Left forelimb (tissue), 1 donor: ENCODE measurements at regions not wholly inside any gene's neighbourhood (a gene's known extent, or its start where the extent isn't known, plus 50 kb on each side); places are given as distances from the start of the nearest gene placed in this dataset.

ENCODE experiments used
- DNase-seq: peaks from one replicate; pipeline ENCODE4 v3.0.0-alpha.2; 2018; ENCODE audit warnings: low spot score

GRCh38 chr2:129768036-129768386 lies 211.5 kb upstream of the RAB6C start:
- DNase-seq = no peak

- no peak for DNase-seq
Observed at GRCh38 chr2:129768485-129769184, 210.8 kb upstream of the RAB6C start.

GRCh38 chr2:129769185-129769991 lies 210.1 kb upstream of the RAB6C start:
- peak; percentile 50 for DNase-seq

GRCh38 chr2:129771418-129772189 lies 207.9 kb upstream of the RAB6C start:
- DNase-seq = no peak

- no peak for DNase-seq
Observed at GRCh38 chr2:129772190-129772579, 207.3 kb upstream of the RAB6C start.

GRCh38 chr2:129775952-129776653 lies 203.4 kb upstream of the RAB6C start:
- peak; percentile 36 for DNase-seq

GRCh38 chr2:129777146-129777545 lies 202.3 kb upstream of the RAB6C start:
- no peak for DNase-seq

GRCh38 chr2:129777762-129778583 lies 201.5 kb upstream of the RAB6C start:
- DNase-seq = peak; percentile 38

GRCh38 chr2:129778584-129778877 lies 200.9 kb upstream of the RAB6C start:
- no peak for DNase-seq

GRCh38 chr2:129779783-129780182 lies 199.7 kb upstream of the RAB6C start:
- no peak for DNase-seq

- DNase-seq = no peak
Observed at GRCh38 chr2:129780316-129781270, 198.9 kb upstream of the RAB6C start.

GRCh38 chr2:129781749-129782632 lies 197.5 kb upstream of the RAB6C start:
- DNase-seq = peak; percentile 64

- peak; percentile 56 for DNase-seq
Observed at GRCh38 chr2:129782633-129782990, 196.9 kb upstream of the RAB6C start.

GRCh38 chr2:129784486-129784885 lies 195.0 kb upstream of the RAB6C start:
- no peak for DNase-seq

GRCh38 chr2:129791712-129792111 lies 187.8 kb upstream of the RAB6C start:
- peak; percentile 54 for DNase-seq

GRCh38 chr2:129793431-129793902 lies 186.0 kb upstream of the RAB6C start:
- DNase-seq = peak; percentile 45

GRCh38 chr2:129794116-129794515 lies 185.3 kb upstream of the RAB6C start:
- DNase-seq = no peak

- DNase-seq = peak; percentile 58
Observed at GRCh38 chr2:129794540-129794939, 184.9 kb upstream of the RAB6C start.

GRCh38 chr2:129796225-129796624 lies 183.2 kb upstream of the RAB6C start:
- DNase-seq = peak; percentile 51
